WTC11 (cell line): ENCODE measurements at regions not wholly inside any gene's neighbourhood (a gene's known extent, or its start where the extent isn't known, plus 50 kb on each side); places are given as distances from the start of the nearest gene placed in this dataset.

Experiments used
- ATAC-seq: fragments of 200-7000 bp; cut with Tn5 transposase; 2 replicates; pipeline ENCODE4 v1.10.0; 2021; ENCODE audit warnings: mild to moderate bottlenecking, moderate library complexity
- CTCF ChIA-PET: fragments of 300-600 bp; sonication (Branson Sonifier 250); formaldehyde crosslinking; loops from one replicate; lab custom pipeline; 2021; ENCODE audit warnings: antibody characterized with exemption; lab: Charles Lee
- POLR2A ChIA-PET: fragments of 350-600 bp; sonication (Branson Sonifier 250); formaldehyde crosslinking; loops from one replicate; lab custom pipeline; 2021; ENCODE audit warnings: antibody characterized with exemption; lab: Charles Lee
- DNase-seq: peaks from one replicate; pipeline ENCODE4 v3.0.0; 2021; ENCODE audit warnings: low spot score
- H3K27ac Mint-ChIP-seq: 2 replicates; pipeline ENCODE4 v1.8.0; 2021; ENCODE audit warnings: mixed read lengths
- H3K27me3 Mint-ChIP-seq: 2 replicates; pipeline ENCODE4 v1.8.0; 2021; ENCODE audit warnings: low read depth, mild to moderate bottlenecking, moderate library complexity, mixed read lengths
- H3K36me3 Mint-ChIP-seq: 2 replicates; pipeline ENCODE4 v1.8.0; 2021; ENCODE audit warnings: mixed read lengths
- H3K4me1 Mint-ChIP-seq: 2 replicates; pipeline ENCODE4 v1.8.0; 2022; ENCODE audit warnings: mixed read lengths
- H3K4me3 Mint-ChIP-seq: 2 replicates; pipeline ENCODE4 v1.8.0; 2021; ENCODE audit warnings: mild to moderate bottlenecking, moderate library complexity, mixed read lengths
- H3K9me3 Mint-ChIP-seq: 2 replicates; pipeline ENCODE4 v1.8.0; 2021; ENCODE audit warnings: mixed read lengths
- CTCF ChIP-seq: fragments of 200-600 bp; IDR thresholded peaks from 2 replicates; pipeline ENCODE4 v1.8.0; 2022; ENCODE audit warnings: antibody characterized with exemption
- FOXP1 ChIP-seq: sonication (generic); formaldehyde crosslinking; IDR thresholded peaks from 2 replicates; pipeline ENCODE4 v1.8.0; 2022; ENCODE audit warnings: missing genetic modification reagents, mild to moderate bottlenecking, moderate library complexity, borderline replicate concordance
- MAX ChIP-seq: sonication (generic); formaldehyde crosslinking; IDR thresholded peaks from 2 replicates; pipeline ENCODE4 v1.8.0; 2022; ENCODE audit warnings: mild to moderate bottlenecking, missing genetic modification reagents
- NFATC4 ChIP-seq: fragments of 250-450 bp; sonication (Bioruptor Pico); IDR thresholded peaks from 2 replicates; pipeline ENCODE4 v1.9.0; 2021; ENCODE audit warnings: mild to moderate bottlenecking
- NFE2L1 ChIP-seq: sonication (generic); formaldehyde crosslinking; IDR thresholded peaks from 2 replicates; pipeline ENCODE4 v1.8.1; 2023; ENCODE audit warnings: missing genetic modification reagents
- SMAD3 ChIP-seq: sonication (generic); formaldehyde crosslinking; IDR thresholded peaks from 2 replicates; pipeline ENCODE4 v1.8.0; 2022; ENCODE audit warnings: missing genetic modification reagents, mild to moderate bottlenecking, borderline replicate concordance
- SOX15 ChIP-seq: fragments of 250-450 bp; sonication (Bioruptor Pico); IDR thresholded peaks from 2 replicates; pipeline ENCODE4 v1.9.0; 2021; ENCODE audit warnings: mild to moderate bottlenecking
- USF1 ChIP-seq: sonication (generic); formaldehyde crosslinking; IDR thresholded peaks from 2 replicates; pipeline ENCODE4 v1.8.0; 2022; ENCODE audit warnings: mild to moderate bottlenecking, missing genetic modification reagents
- ZBTB43 ChIP-seq: sonication (generic); formaldehyde crosslinking; IDR thresholded peaks from 2 replicates; pipeline ENCODE4 v1.8.1; 2023; ENCODE audit warnings: mild to moderate bottlenecking, missing genetic modification reagents
- ZNF121 ChIP-seq: sonication (generic); formaldehyde crosslinking; IDR thresholded peaks from 2 replicates; pipeline ENCODE4 v1.8.0; 2023; ENCODE audit warnings: missing genetic modification reagents
- ZNF416 ChIP-seq: fragments of 250-450 bp; sonication (Bioruptor Pico); IDR thresholded peaks from 2 replicates; pipeline ENCODE4 v1.9.0; 2021; ENCODE audit warnings: mild to moderate bottlenecking, inconsistent platforms
- TF ChIP-seq, protein P1 (sequence below): fragments of 250-450 bp; sonication (Bioruptor Pico); IDR thresholded peaks from 2 replicates; pipeline ENCODE4 v1.9.0; 2021; ENCODE audit warnings: mild to moderate bottlenecking, borderline replicate concordance
- TF ChIP-seq, protein P2 (sequence below): sonication (generic); formaldehyde crosslinking; IDR thresholded peaks from 2 replicates; pipeline ENCODE4 v1.8.0; 2022; ENCODE audit warnings: missing genetic modification reagents
- TF ChIP-seq, protein P3 (sequence below): fragments of 250-450 bp; sonication (Bioruptor Pico); IDR thresholded peaks from 2 replicates; pipeline ENCODE4 v1.8.0; 2021; ENCODE audit warnings: mild to moderate bottlenecking

DNA sequence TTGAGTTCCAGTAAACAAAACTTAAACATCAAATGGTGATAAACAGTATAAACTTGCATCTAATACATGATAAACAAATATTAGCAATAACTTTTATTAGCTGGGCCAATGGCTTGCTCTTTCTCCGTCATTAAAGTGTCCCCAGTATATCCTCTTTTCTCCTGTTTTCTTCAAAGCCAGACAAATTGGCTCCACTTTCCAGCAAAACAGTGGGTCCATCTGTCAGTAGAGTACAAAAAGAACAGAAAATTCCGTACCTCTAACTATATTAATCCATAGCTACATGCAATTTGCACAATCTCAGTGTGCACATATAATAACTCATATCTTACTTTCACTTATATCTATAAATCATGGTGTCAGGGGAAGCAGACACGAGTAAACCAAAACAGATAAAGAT, 678.0 kb upstream of the SPRY2 start:
- H3K4me3 Mint-ChIP-seq = no peak overlapping the region
- H3K27me3 Mint-ChIP-seq = peaks cover 7% of the 10 kb centered on the region
- DNase-seq (no peak), ATAC-seq (no peak)
- H3K4me1 Mint-ChIP-seq = no peaks in the 10 kb centered on the region
- no peak overlapping the region for H3K27ac Mint-ChIP-seq
- CTCF ChIA-PET = interaction anchor here (2.5 kb wide), 1 partner anchor 40 kb away, joined by 24 read pairs; no protein-coding TSS in a partner anchor
- POLR2A ChIA-PET = no interaction called here
- H3K9me3 Mint-ChIP-seq = peaks cover 5% of the 10 kb centered on the region; the same call in 1 of the 2 replicates
- TF ChIP-seq NFE2L1 (CRISPR knock-in tag) = no peak
- no peak for TF ChIP-seq ZBTB43 (CRISPR knock-in tag)
- TF ChIP-seq FOXP1 (CRISPR knock-in tag) = no peak
- TF ChIP-seq, protein P1, sequence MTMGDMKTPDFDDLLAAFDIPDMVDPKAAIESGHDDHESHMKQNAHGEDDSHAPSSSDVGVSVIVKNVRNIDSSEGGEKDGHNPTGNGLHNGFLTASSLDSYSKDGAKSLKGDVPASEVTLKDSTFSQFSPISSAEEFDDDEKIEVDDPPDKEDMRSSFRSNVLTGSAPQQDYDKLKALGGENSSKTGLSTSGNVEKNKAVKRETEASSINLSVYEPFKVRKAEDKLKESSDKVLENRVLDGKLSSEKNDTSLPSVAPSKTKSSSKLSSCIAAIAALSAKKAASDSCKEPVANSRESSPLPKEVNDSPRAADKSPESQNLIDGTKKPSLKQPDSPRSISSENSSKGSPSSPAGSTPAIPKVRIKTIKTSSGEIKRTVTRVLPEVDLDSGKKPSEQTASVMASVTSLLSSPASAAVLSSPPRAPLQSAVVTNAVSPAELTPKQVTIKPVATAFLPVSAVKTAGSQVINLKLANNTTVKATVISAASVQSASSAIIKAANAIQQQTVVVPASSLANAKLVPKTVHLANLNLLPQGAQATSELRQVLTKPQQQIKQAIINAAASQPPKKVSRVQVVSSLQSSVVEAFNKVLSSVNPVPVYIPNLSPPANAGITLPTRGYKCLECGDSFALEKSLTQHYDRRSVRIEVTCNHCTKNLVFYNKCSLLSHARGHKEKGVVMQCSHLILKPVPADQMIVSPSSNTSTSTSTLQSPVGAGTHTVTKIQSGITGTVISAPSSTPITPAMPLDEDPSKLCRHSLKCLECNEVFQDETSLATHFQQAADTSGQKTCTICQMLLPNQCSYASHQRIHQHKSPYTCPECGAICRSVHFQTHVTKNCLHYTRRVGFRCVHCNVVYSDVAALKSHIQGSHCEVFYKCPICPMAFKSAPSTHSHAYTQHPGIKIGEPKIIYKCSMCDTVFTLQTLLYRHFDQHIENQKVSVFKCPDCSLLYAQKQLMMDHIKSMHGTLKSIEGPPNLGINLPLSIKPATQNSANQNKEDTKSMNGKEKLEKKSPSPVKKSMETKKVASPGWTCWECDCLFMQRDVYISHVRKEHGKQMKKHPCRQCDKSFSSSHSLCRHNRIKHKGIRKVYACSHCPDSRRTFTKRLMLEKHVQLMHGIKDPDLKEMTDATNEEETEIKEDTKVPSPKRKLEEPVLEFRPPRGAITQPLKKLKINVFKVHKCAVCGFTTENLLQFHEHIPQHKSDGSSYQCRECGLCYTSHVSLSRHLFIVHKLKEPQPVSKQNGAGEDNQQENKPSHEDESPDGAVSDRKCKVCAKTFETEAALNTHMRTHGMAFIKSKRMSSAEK = no peak
- no peak for TF ChIP-seq ZNF416 (CRISPR knock-in tag)
- TF ChIP-seq SMAD3 (CRISPR knock-in tag) = no peak
- TF ChIP-seq MAX = no peak
- TF ChIP-seq USF1 (CRISPR knock-in tag) = no peak
- no peak for TF ChIP-seq SOX15 (CRISPR knock-in tag)
- TF ChIP-seq, protein P2, sequence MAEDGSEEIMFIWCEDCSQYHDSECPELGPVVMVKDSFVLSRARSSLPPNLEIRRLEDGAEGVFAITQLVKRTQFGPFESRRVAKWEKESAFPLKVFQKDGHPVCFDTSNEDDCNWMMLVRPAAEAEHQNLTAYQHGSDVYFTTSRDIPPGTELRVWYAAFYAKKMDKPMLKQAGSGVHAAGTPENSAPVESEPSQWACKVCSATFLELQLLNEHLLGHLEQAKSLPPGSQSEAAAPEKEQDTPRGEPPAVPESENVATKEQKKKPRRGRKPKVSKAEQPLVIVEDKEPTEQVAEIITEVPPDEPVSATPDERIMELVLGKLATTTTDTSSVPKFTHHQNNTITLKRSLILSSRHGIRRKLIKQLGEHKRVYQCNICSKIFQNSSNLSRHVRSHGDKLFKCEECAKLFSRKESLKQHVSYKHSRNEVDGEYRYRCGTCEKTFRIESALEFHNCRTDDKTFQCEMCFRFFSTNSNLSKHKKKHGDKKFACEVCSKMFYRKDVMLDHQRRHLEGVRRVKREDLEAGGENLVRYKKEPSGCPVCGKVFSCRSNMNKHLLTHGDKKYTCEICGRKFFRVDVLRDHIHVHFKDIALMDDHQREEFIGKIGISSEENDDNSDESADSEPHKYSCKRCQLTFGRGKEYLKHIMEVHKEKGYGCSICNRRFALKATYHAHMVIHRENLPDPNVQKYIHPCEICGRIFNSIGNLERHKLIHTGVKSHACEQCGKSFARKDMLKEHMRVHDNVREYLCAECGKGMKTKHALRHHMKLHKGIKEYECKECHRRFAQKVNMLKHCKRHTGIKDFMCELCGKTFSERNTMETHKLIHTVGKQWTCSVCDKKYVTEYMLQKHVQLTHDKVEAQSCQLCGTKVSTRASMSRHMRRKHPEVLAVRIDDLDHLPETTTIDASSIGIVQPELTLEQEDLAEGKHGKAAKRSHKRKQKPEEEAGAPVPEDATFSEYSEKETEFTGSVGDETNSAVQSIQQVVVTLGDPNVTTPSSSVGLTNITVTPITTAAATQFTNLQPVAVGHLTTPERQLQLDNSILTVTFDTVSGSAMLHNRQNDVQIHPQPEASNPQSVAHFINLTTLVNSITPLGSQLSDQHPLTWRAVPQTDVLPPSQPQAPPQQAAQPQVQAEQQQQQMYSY = no peak
- no peak for TF ChIP-seq ZNF121
- TF ChIP-seq, all 79 proteins: peak for 0
- no peaks in the 10 kb centered on the region for H3K36me3 Mint-ChIP-seq

DNA sequence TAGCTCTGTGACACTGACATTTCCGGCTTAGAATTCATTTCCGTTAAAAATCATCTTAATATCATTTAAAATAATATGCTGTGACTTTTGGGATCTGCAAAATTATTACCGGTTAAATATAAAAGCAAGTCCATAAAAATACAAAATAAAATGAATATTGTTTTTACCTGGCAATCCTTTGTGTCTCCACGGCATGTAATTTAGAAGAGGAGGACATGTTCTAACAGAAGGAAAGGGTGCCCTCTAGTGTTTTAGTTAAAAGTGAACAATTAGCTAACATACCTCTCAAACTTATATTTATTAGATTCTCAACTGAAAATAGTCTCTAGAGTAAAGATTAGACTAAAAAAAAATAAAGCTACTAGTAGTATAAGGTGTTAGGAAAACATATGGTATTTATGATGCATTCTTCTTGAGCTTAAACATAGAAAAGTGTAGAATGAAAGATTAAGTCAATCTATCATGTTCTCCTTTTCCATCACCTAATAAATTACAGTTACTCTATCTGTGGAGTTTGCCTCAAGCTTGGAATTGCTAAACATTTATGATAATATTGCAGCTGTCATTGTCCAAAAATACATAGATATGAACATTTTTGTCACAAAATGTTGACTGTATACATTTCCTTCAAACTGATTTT, 676.7 kb upstream of the SPRY2 start:
- peaks cover 7% of the 10 kb centered on the region for H3K27me3 Mint-ChIP-seq

More for the DNA sequence above, 676.7 kb upstream of the SPRY2 start:
- peak; percentile 65 for ATAC-seq
- Mint-ChIP-seq H3K4me1 (no peaks in the 10 kb centered on the region), H3K4me3 (no peak overlapping the region), H3K36me3 (no peaks in the 10 kb centered on the region), H3K27ac (no peak overlapping the region), H3K9me3 (peaks cover 5% of the 10 kb centered on the region; the same call in 1 of the 2 replicates)
- DNase-seq = no peak
- CTCF ChIA-PET = interaction anchor here (0.5 to 2.5 kb wide), 12 partner anchors 11 to 1593 kb away, joined by 3 to 24 read pairs (median 4); no protein-coding TSS in a partner anchor
- POLR2A ChIA-PET = interaction anchor here (0.5 kb wide), 1 partner anchor 249 kb away, joined by 7 read pairs; no protein-coding TSS in a partner anchor
- TF ChIP-seq CTCF = peak; percentile 30; the same call in 1 of the 2 replicates
- TF ChIP-seq NFATC4 = no peak
- TF ChIP-seq, protein P3, sequence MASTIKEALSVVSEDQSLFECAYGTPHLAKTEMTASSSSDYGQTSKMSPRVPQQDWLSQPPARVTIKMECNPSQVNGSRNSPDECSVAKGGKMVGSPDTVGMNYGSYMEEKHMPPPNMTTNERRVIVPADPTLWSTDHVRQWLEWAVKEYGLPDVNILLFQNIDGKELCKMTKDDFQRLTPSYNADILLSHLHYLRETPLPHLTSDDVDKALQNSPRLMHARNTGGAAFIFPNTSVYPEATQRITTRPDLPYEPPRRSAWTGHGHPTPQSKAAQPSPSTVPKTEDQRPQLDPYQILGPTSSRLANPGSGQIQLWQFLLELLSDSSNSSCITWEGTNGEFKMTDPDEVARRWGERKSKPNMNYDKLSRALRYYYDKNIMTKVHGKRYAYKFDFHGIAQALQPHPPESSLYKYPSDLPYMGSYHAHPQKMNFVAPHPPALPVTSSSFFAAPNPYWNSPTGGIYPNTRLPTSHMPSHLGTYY (CRISPR knock-in tag) = no peak
